Keratinocyte (primary cell): ENCODE measurements at regions not wholly inside any gene's neighbourhood (a gene's known extent, or its start where the extent isn't known, plus 50 kb on each side); places are given as distances from the start of the nearest gene placed in this dataset.

Experiments used
- DNase-seq: peaks from one replicate; pipeline ENCODE4 v3.0.0-alpha.2; 2011; ENCODE audit warnings: low read depth, missing footprints, low spot score
- FAIRE-seq: peaks from 2 replicates; lab custom pipeline; 2011; peaks lifted over from hg19 to GRCh38; lab: Jason Lieb, UNC
- H2AFZ ChIP-seq: 2 replicates; pipeline ENCODE4 v1.6.0; 2012; ENCODE audit warnings: low read length, control low read depth, inconsistent platforms; ENCODE audit not compliant: control insufficient read depth
- H3K27ac ChIP-seq: 2 replicates; pipeline ENCODE4 v1.5.1; 2011; ENCODE audit warnings: low read length; ENCODE audit not compliant: control insufficient read depth, insufficient read depth
- H3K27me3 ChIP-seq: 3 replicates; pipeline ENCODE4 v1.6.0; 2011; ENCODE audit warnings: low read length; ENCODE audit not compliant: control insufficient read depth, insufficient read depth; ENCODE audit errors: extremely low read depth
- H3K36me3 ChIP-seq, 2 experiments: 2 replicates in 1 of 2; 3 replicates in 1 of 2; pipeline ENCODE4 v1.5.1; 2011; ENCODE audit warnings: low read length in 2 of 2, mild to moderate bottlenecking in 1 of 2; ENCODE audit not compliant: control insufficient read depth in 2 of 2, insufficient read depth in 2 of 2; ENCODE audit errors: extremely low read depth in 1 of 2
- H3K4me1 ChIP-seq: 3 replicates; pipeline ENCODE4 v1.5.1; 2011; ENCODE audit warnings: low read length; ENCODE audit not compliant: control insufficient read depth, insufficient read depth; ENCODE audit errors: extremely low read depth
- H3K4me2 ChIP-seq: 3 replicates; pipeline ENCODE4 v1.6.0; 2011; ENCODE audit warnings: low read depth, low read length; ENCODE audit not compliant: control insufficient read depth, insufficient read depth; ENCODE audit errors: extremely low read depth
- H3K4me3 ChIP-seq, 3 experiments: fragments of 200-600 bp in 1 of 3; sonication (generic) in 1 of 3; 2 replicates in 2 of 3; 3 replicates in 1 of 3; pipeline ENCODE4 v1.5.1; 2011 to 2016; ENCODE audit warnings: low read length in 3 of 3, mild to moderate bottlenecking in 3 of 3, control low read depth in 2 of 3, inconsistent platforms in 1 of 3, low read depth in 1 of 3, mixed read lengths in 1 of 3, mixed run types in 1 of 3, moderate library complexity in 1 of 3; ENCODE audit not compliant: control insufficient read depth in 2 of 3, insufficient read depth in 2 of 3; ENCODE audit errors: extremely low read depth in 1 of 3
- H3K79me2 ChIP-seq: 2 replicates; pipeline ENCODE4 v1.6.0; 2012; ENCODE audit warnings: low read length; ENCODE audit not compliant: control insufficient read depth, insufficient read depth
- H3K9ac ChIP-seq: 3 replicates; pipeline ENCODE4 v1.6.0; 2011; ENCODE audit warnings: low read length; ENCODE audit not compliant: control insufficient read depth, insufficient read depth; ENCODE audit errors: extremely low read depth
- H3K9me1 ChIP-seq: 3 replicates; pipeline ENCODE4 v1.6.0; 2011; ENCODE audit warnings: low read length; ENCODE audit not compliant: control insufficient read depth, insufficient read depth; ENCODE audit errors: extremely low read depth
- H3K9me3 ChIP-seq: 2 replicates; pipeline ENCODE4 v1.5.1; 2012; ENCODE audit warnings: low read depth, low read length; ENCODE audit not compliant: control insufficient read depth
- H4K20me1 ChIP-seq: 3 replicates; pipeline ENCODE4 v1.6.0; 2011; ENCODE audit warnings: low read length; ENCODE audit not compliant: control insufficient read depth, insufficient read depth; ENCODE audit errors: extremely low read depth
- CTCF ChIP-seq, 3 experiments: IDR thresholded peaks in 1 of 3; conservative IDR thresholded peaks in 1 of 3; optimal IDR thresholded peaks in 1 of 3; 2 replicates in 2 of 3; 3 replicates in 1 of 3; pipeline versions ENCODE3 to v1.5.1; 2011; ENCODE audit warnings: low read length in 3 of 3, mild to moderate bottlenecking in 3 of 3, moderate library complexity in 2 of 3, control low read depth in 1 of 3, inconsistent platforms in 1 of 3; ENCODE audit not compliant: insufficient read depth in 2 of 3; ENCODE audit errors: extremely low read depth in 1 of 3
- EZH2 ChIP-seq: IDR thresholded peaks from one replicate; pipeline ENCODE4 v1.6.1; 2012; ENCODE audit warnings: inconsistent platforms, mild to moderate bottlenecking, low read length, moderate library complexity
- dilution Hi-C: fragments of 300-500 bp; cut with MboI; formaldehyde crosslinking; loops from one replicate; pipeline ENCODE4 v1.7.0; 2020; ENCODE audit warnings: low sequenced_read_pairs; ENCODE audit not compliant: extremely low pct_ligation_motif_present

GRCh38 chr16:59665618-59666220, 931.6 kb upstream of the GOT2 start:
- no peaks in the 10 kb centered on the region for H3K4me1 ChIP-seq
- DNase-seq (no peak), FAIRE-seq (no peak)
- TF ChIP-seq CTCF (optimal IDR thresholded peaks at IDR 0.05 in 1 of 3, IDR thresholded peaks at IDR 0.05 in 1 of 3, conservative IDR thresholded peaks at IDR 0.05 in 1 of 3; ENCODE audit: extremely low read depth in 1 of 3, insufficient read depth in 2 of 3, low read length in 3 of 3), result no peak
- no peak for TF ChIP-seq EZH2
- no peaks in the 10 kb centered on the region for H3K36me3 ChIP-seq
- dilution Hi-C loops, result no loop called here
- H3K9me1 ChIP-seq, result no peaks in the 10 kb centered on the region
- no peaks in the 10 kb centered on the region for H3K9me3 ChIP-seq
- no peaks in the 10 kb centered on the region for H3K27me3 ChIP-seq
- no peak overlapping the region for H3K9ac ChIP-seq
- H3K4me3 ChIP-seq, result no peak overlapping the region
- H3K27ac ChIP-seq, result no peak overlapping the region
- no peak overlapping the region for H3K4me2 ChIP-seq
- H3K79me2 ChIP-seq, result no peaks in the 10 kb centered on the region
- no peaks in the 10 kb centered on the region for H4K20me1 ChIP-seq
- H2AFZ ChIP-seq, result no peak overlapping the region

GRCh38 chr16:59658572-59658971, 924.5 kb upstream of the GOT2 start:
- no peaks in the 10 kb centered on the region for H3K9me1 ChIP-seq
- TF ChIP-seq EZH2, result no peak
- TF ChIP-seq CTCF (optimal IDR thresholded peaks at IDR 0.05 in 1 of 3, IDR thresholded peaks at IDR 0.05 in 1 of 3, conservative IDR thresholded peaks at IDR 0.05 in 1 of 3; ENCODE audit: extremely low read depth in 1 of 3, insufficient read depth in 2 of 3, low read length in 3 of 3), result no peak
- H2AFZ ChIP-seq, result no peak overlapping the region
- FAIRE-seq (no peak), DNase-seq (no peak)
- dilution Hi-C loops, result no loop called here
- no peaks in the 10 kb centered on the region for H3K27me3 ChIP-seq
- H3K4me2 ChIP-seq, result no peak overlapping the region
- H3K4me3 ChIP-seq, result no peak overlapping the region
- no peaks in the 10 kb centered on the region for H3K4me1 ChIP-seq
- no peak overlapping the region for H3K9ac ChIP-seq
- no peaks in the 10 kb centered on the region for H3K9me3 ChIP-seq
- H3K36me3 ChIP-seq, result no peaks in the 10 kb centered on the region
- no peaks in the 10 kb centered on the region for H4K20me1 ChIP-seq
- no peaks in the 10 kb centered on the region for H3K79me2 ChIP-seq
- H3K27ac ChIP-seq, result no peak overlapping the region
